ENCODE measurements at regions not wholly inside any gene's neighbourhood (a gene's known extent, or its start where the extent isn't known, plus 50 kb on each side); places are given as distances from the start of the nearest gene placed in this dataset.

DNA sequence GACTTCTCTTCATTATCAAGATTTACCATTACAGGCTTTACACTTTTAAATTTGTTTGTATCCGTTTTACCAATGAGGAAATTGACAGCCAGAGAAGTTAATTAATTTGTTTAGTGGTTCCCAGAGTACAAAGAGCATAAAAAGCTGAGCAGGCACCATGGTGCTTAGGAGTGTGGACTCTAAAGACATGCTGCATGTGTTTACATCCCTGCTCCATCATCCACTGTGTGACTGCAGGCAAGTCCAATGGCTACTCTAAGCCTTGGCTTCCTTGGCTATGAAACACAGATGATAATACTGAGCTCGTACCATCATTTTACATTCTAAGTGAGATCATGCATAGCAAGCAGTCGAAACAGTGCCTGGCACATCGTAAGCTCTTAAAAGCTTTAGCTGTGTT is 108.0 kb upstream of the SLC35G4 start:
- H3K4me1 Mint-ChIP-seq = peaks cover 15% of the 10 kb centered on the region
- Histone ChIP-seq H3K27me3 (no peaks in the 10 kb centered on the region), H3K27ac (no peak overlapping the region), H3K4me2 (no peak overlapping the region), H3K9me3 (ENCODE audit: low read depth) (no peaks in the 10 kb centered on the region), H3K36me3 (no peaks in the 10 kb centered on the region), H3K4me1 (no peaks in the 10 kb centered on the region), H3K9ac (no peak overlapping the region), H4K20me1 (ENCODE audit: low read depth) (no peaks in the 10 kb centered on the region), H2AFZ (replicated peaks) (no peak overlapping the region), H3K4me3 (no peak overlapping the region), H3K79me2 (ENCODE audit: low read depth) (no peaks in the 10 kb centered on the region), H3F3A (ENCODE audit: low read depth) (no peaks in the 10 kb centered on the region)
- TF ChIP-seq CTCF (IDR thresholded peaks at IDR 0.05) (no peak), EZH2phosphoT487 (IDR thresholded peaks at IDR 0.05) (no peak), EZH2 (IDR thresholded peaks at IDR 0.05) (no peak)
- H3K27ac Mint-ChIP-seq = no peak overlapping the region
- H3K27me3 Mint-ChIP-seq (ENCODE audit: insufficient read depth, low read depth) = peaks cover 4% of the 10 kb centered on the region
- no peak for DNase-seq (ENCODE audit: low spot score)
- H3K4me3 Mint-ChIP-seq = no peak overlapping the region
- peaks cover 3% of the 10 kb centered on the region for H3K9me3 Mint-ChIP-seq
- H3K36me3 Mint-ChIP-seq = no peaks in the 10 kb centered on the region

- Histone ChIP-seq H3K36me3 (no peaks in the 10 kb centered on the region), H3K4me1 (no peaks in the 10 kb centered on the region), H3K4me2 (no peak overlapping the region), H3K9me3 (ENCODE audit: low read depth) (no peaks in the 10 kb centered on the region), H3K27ac (no peak overlapping the region), H3K9ac (no peak overlapping the region), H2AFZ (replicated peaks) (no peak overlapping the region), H3K79me2 (ENCODE audit: low read depth) (no peaks in the 10 kb centered on the region), H3F3A (ENCODE audit: low read depth) (no peaks in the 10 kb centered on the region), H3K4me3 (no peak overlapping the region), H4K20me1 (ENCODE audit: low read depth) (no peaks in the 10 kb centered on the region), H3K27me3 (no peaks in the 10 kb centered on the region)
- Mint-ChIP-seq H3K36me3 (no peaks in the 10 kb centered on the region), H3K27ac (peak overlapping the region; percentile 23), H3K27me3 (ENCODE audit: insufficient read depth, low read depth) (peaks cover 4% of the 10 kb centered on the region), H3K4me3 (peak overlapping the region; percentile 6), H3K9me3 (peaks cover 3% of the 10 kb centered on the region), H3K4me1 (peaks cover 15% of the 10 kb centered on the region)
- DNase-seq (ENCODE audit: low spot score) = no peak
- no peak for TF ChIP-seq EZH2 (IDR thresholded peaks at IDR 0.05)
- TF ChIP-seq EZH2phosphoT487 (IDR thresholded peaks at IDR 0.05) = no peak
- TF ChIP-seq CTCF (IDR thresholded peaks at IDR 0.05) = no peak
These were observed 109.0 kb upstream of the SLC35G4 start for GRCh38 chr18:11500153-11501122.

DNA sequence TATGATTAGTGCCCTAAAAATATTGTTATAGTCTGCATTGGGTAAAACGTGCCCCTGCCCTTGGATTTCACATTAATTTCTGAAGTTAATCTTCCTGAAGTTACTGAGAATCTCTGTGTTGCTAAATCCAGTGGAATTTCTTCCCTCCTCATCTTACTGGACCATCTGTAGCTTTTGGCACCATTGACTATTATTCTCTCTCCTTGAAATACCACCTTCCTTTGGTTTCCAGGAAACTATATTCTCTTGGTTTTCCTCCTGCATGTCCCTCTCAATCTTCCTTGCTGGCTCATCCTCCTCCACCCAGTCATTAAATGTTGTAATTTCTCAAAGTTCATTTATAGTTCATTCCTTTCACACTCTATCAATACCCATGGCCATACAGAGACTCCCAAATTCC is 110.6 kb upstream of the SLC35G4 start:
- H3K4me1 ChIP-seq = no peaks in the 10 kb centered on the region
- Mint-ChIP-seq H3K4me3 (no peak overlapping the region), H3K27ac (no peak overlapping the region), H3K27me3 (ENCODE audit: insufficient read depth, low read depth) (peaks cover 4% of the 10 kb centered on the region), H3K9me3 (peaks cover 3% of the 10 kb centered on the region), H3K36me3 (no peaks in the 10 kb centered on the region), H3K4me1 (peaks cover 15% of the 10 kb centered on the region)
- DNase-seq (ENCODE audit: low spot score) = no peak
- H3K36me3 ChIP-seq = no peaks in the 10 kb centered on the region
- no peak overlapping the region for H3K4me2 ChIP-seq
- no peak overlapping the region for H2AFZ ChIP-seq (replicated peaks)
- H3K4me3 ChIP-seq = no peak overlapping the region
- no peaks in the 10 kb centered on the region for H3K79me2 ChIP-seq (ENCODE audit: low read depth)
- no peak overlapping the region for H3K27ac ChIP-seq
- no peak overlapping the region for H3K9ac ChIP-seq
- no peaks in the 10 kb centered on the region for H3K9me3 ChIP-seq (ENCODE audit: low read depth)
- no peaks in the 10 kb centered on the region for H4K20me1 ChIP-seq (ENCODE audit: low read depth)
- TF ChIP-seq EZH2phosphoT487 (IDR thresholded peaks at IDR 0.05) (no peak), EZH2 (IDR thresholded peaks at IDR 0.05) (no peak), CTCF (IDR thresholded peaks at IDR 0.05) (no peak)
- no peaks in the 10 kb centered on the region for H3F3A ChIP-seq (ENCODE audit: low read depth)
- H3K27me3 ChIP-seq = no peaks in the 10 kb centered on the region
